Retinal pigment epithelial cell (primary cell): ENCODE measurements at regions not wholly inside any gene's neighbourhood (a gene's known extent, or its start where the extent isn't known, plus 50 kb on each side); places are given as distances from the start of the nearest gene placed in this dataset.
A peak's percentile ranks its signal among the peaks of the same experiment; 100 is the strongest.
"Not testable (repeated sequence)": the region's sequence is repeated elsewhere in the genome, so short reads cannot be mapped to it uniquely, and the experiment has no call there.

Experiments
- DNase-seq: peaks from one replicate; pipeline ENCODE4 v3.0.0-alpha.2; 2010; ENCODE audit warnings: low read depth
- H3K4me3 ChIP-seq: 2 replicates; pipeline ENCODE4 v1.5.1; 2011; ENCODE audit warnings: mild to moderate bottlenecking, low read length, control low read depth, moderate library complexity
- CTCF ChIP-seq: conservative IDR thresholded peaks from 2 replicates; pipeline ENCODE4 v1.5.1; 2011; ENCODE audit warnings: low read depth, low read length, control low read depth, inconsistent platforms

DNA sequence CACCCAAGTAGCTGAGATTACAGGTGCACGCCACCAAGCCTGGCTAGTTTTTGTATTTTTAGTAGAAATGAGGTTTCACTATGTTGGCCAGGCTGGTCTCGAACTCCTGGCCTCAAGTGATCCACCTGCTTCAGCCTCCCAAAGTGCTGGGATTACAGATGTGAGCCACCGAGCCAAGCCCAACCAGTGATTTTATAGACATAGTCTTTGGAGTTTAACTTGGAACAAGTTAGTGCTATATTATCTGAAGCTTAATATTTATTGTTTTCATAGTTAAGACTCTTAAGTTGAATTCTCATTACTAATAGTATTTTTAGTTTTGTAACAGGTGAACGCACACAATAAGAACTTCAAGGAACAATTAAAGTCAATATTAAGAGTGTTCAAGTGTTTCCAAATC lies 122.1 kb downstream of the SPAG6 start:
- DNase-seq, result not testable (repeated sequence)

DNA sequence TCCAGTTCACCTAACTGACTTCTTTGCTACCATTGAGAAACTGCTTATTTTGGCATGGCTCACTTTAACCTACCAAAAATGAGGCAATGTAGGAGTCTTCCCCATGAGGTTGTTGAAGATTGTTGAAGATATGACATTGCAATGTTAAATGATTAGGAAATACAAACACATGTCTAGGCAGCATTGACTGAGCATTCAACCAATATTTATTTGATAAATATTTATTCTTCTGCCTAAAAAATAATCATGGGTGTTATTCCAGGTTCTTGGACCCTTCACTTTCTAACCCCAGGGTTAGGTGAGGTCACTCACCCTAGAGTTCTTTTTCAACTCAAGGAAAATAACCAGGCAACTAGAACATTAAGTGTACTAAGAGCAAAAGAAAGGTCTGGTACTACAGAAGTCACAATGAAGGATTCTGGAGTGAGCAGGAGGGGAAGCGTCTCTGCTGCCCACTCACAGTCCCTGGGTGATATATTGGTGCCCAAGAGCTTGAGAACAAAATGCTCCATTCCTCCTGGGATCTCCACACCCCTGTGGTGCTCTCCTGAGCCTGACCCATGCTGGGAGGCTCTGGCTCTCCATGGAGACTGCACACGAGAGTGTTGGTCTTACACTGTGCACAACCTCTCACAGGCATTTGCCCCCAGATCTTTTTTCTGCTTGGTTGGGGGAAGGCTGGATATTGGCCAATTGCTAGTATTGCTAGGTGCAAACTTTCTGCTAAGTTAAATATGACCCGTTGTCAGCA lies 123.4 kb downstream of the SPAG6 start:
- TF ChIP-seq CTCF, result no peak
- no peak overlapping the region for H3K4me3 ChIP-seq
- no peak for DNase-seq

More for the DNA sequence above, 122.1 kb downstream of the SPAG6 start:
- H3K4me3 ChIP-seq, result not testable (repeated sequence)

- H3K4me3 ChIP-seq, result no peak overlapping the region
- no peak for TF ChIP-seq CTCF
- no peak for DNase-seq
Observed at GRCh38 chr10:22473044-22473443, 127.7 kb downstream of the SPAG6 start.

DNA sequence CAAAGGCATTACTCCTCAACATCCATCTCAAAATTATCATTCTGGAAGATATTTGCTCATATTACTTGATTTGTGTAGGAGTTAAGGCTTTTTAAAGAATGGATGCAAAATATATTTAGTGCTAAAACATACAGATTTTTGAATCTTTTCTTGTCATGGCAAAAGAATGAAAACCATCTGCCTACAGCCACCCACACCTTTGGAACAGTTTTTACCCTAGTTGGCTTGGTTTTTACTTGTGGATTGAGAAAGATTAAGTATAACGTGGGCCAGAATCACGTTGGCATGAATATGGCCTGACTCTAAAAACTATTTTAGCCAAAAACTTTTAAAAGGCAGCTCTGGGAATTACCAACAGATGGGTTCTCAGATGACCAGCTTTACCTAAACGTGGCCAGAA lies 128.2 kb downstream of the SPAG6 start:
- H3K4me3 ChIP-seq, result no peak overlapping the region
- no peak for TF ChIP-seq CTCF
- DNase-seq, result no peak

DNA sequence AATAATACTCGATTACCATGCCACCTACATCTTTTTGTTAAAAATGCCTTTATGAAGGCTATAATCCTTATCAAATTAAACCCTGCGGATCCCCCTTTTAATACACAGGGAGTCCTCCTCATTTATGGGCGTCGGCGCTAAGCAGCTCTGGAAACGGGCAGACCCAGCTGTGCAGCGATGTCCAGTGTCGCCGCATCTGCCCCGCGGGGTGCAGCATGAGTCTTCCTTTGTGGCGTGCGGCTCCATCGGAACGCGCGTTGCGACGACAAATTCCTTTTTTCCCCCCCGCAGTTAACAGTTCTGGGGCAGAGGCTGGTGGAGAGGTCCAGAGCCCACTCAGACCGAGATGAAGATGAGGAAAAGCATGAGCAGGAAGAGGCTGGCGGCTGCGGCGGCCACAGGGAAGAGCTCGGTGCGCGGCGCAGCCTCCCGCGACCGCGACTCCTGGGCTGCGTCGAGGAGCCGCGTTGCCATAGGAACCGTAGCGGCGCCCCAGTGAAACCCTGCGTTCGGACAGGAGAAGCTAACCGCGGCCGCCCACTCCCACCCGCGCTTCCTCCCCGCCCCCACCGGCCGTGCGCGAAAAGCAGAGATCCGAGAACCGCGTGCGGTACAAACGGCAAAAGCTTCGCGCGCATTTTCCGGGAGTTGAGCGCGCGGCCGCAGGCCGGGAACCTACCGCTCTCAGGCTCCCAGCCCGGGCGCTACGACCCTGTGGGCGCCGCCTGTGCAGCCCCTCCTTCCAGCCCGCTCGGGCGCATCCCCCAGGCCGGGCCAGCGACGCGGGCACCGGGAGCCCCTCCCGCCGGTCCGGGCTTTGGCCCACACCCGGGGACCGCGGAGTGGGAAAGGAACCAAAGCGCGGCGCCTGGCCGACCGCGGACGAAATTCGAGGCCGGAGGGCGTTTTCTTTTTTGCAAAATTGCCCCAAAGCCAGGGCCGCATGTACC lies 130.6 kb downstream of the SPAG6 start:
- no peak for TF ChIP-seq CTCF
- H3K4me3 ChIP-seq, result peak overlapping the region; percentile 35
- DNase-seq, result no peak

DNA sequence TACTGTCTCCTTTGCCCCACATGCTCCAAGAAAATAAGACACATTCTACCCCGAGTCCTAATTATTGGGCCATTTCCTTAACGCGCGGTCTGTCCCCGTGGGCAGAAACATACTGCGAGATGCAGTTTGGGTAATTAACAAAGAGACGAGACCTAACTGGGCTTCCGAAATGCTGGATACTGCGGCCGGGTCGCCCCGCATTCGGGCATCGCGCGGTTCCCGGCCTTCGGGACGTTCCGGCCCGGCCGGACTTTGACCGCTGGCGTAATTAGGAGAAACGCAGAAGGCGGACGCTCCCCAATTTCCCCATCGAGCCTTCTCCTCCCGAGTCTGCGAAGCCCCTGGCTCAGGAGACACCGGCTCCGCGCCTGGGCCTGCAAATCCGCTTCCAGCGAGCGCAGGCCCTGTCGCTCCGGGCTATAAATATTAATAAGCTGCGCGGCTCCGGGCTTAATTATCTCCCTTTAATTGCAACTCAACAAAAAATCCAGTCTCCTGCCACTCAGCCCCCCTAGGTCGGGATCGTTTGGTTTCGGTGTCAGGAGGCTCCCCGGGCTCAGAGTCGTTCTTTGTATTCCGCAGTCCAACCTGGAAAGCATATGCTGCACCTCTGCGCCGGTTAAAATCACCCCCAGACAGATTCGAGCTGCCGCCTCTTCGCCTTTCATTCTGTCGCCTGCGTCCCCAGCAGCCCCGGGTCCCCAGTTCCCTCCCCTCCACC lies 131.5 kb downstream of the SPAG6 start:
- H3K4me3 ChIP-seq, result peak overlapping the region; percentile 28
- TF ChIP-seq CTCF, result no peak
- no peak for DNase-seq
